Liver (tissue), 8 donors: ENCODE measurements at regions not wholly inside any gene's neighbourhood (a gene's known extent, or its start where the extent isn't known, plus 50 kb on each side); places are given as distances from the start of the nearest gene placed in this dataset.

Experiments used
- DNase-seq: peaks from one replicate; pipeline ENCODE4 v3.0.0-alpha.2; 2017; ENCODE audit warnings: low spot score
- H3K27ac ChIP-seq, 2 donors: one replicate each; pipeline ENCODE4 v1.7.0; 2013; ENCODE audit warnings: inconsistent platforms in 2 of 2, low read length in 2 of 2, control low read depth in 1 of 2, low read depth in 1 of 2, mild to moderate bottlenecking in 1 of 2
- H3K27me3 ChIP-seq, 4 donors: one replicate each; pipeline versions ENCODE4 v1.6.1 to v1.7.0; 2013; ENCODE audit warnings: low read length in 3 of 4, inconsistent platforms in 1 of 4, mild to moderate bottlenecking in 1 of 4, moderate library complexity in 1 of 4; ENCODE audit not compliant: control insufficient read depth in 4 of 4, insufficient read depth in 4 of 4
- H3K36me3 ChIP-seq, 4 donors: one replicate each; pipeline versions ENCODE4 v1.6.1 to v1.7.0; 2013; ENCODE audit warnings: low read length in 3 of 4, mild to moderate bottlenecking in 3 of 4, low read depth in 1 of 4, moderate library complexity in 1 of 4; ENCODE audit not compliant: control insufficient read depth in 4 of 4, insufficient read depth in 3 of 4
- H3K4me1 ChIP-seq, 4 donors: one replicate each; pipeline versions ENCODE4 v1.6.1 to v1.7.0; 2013; ENCODE audit warnings: low read length in 3 of 4, mild to moderate bottlenecking in 3 of 4, moderate library complexity in 1 of 4; ENCODE audit not compliant: control insufficient read depth in 4 of 4, insufficient read depth in 4 of 4
- H3K4me3 ChIP-seq, 3 donors: one replicate each; pipeline versions ENCODE4 v1.6.1 to v1.7.0; 2013; ENCODE audit warnings: low read length in 3 of 3, control low read depth in 1 of 3, low read depth in 1 of 3, mild to moderate bottlenecking in 1 of 3
- H3K9ac ChIP-seq, 2 donors: one replicate each; pipeline ENCODE4 v1.7.0; 2013; ENCODE audit warnings: low read length in 2 of 2, mild to moderate bottlenecking in 2 of 2, moderate library complexity in 2 of 2, control low read depth in 1 of 2, low read depth in 1 of 2
- H3K9me3 ChIP-seq, 4 donors: one replicate each; pipeline versions ENCODE4 v1.6.1 to v1.7.0; 2013; ENCODE audit warnings: low read length in 3 of 4; ENCODE audit not compliant: control insufficient read depth in 4 of 4
- EGR1 ChIP-seq, 2 donors: IDR thresholded peaks; 2 replicates each; pipeline ENCODE4 v1.6.1; 2016 to 2018; ENCODE audit warnings: antibody characterized with exemption in 2 of 2, low read depth in 2 of 2
- FOXA1 ChIP-seq: IDR thresholded peaks from 2 replicates; pipeline ENCODE4 v1.6.1; 2016; ENCODE audit warnings: antibody characterized with exemption
- FOXA2 ChIP-seq: IDR thresholded peaks from 2 replicates; pipeline ENCODE4 v1.6.1; 2016; ENCODE audit warnings: antibody characterized with exemption
- GABPA ChIP-seq, 2 donors: IDR thresholded peaks in 1 of 2; conservative IDR thresholded peaks in 1 of 2; 2 replicates each; pipeline ENCODE4 v1.6.1; 2016; ENCODE audit warnings: antibody characterized with exemption in 2 of 2, mild to moderate bottlenecking in 1 of 2, moderate library complexity in 1 of 2
- HNF4A ChIP-seq, 2 donors: conservative IDR thresholded peaks; 2 replicates each; pipeline ENCODE4 v1.6.1; 2016; ENCODE audit warnings: antibody characterized with exemption in 2 of 2, mild to moderate bottlenecking in 2 of 2
- JUND ChIP-seq, 2 donors: IDR thresholded peaks; 2 replicates each; pipeline ENCODE4 v1.6.1; 2016; ENCODE audit warnings: antibody characterized with exemption in 2 of 2
- NR2F2 ChIP-seq: IDR thresholded peaks from 2 replicates; pipeline ENCODE4 v1.6.1; 2016; ENCODE audit warnings: antibody characterized with exemption
- RAD21 ChIP-seq, 2 donors: IDR thresholded peaks; 2 replicates each; pipeline ENCODE4 v1.6.1; 2016; ENCODE audit warnings: antibody characterized with exemption in 2 of 2, mild to moderate bottlenecking in 2 of 2
- SP1 ChIP-seq: IDR thresholded peaks from 2 replicates; pipeline ENCODE4 v1.6.1; 2018; ENCODE audit warnings: antibody characterized with exemption, mild to moderate bottlenecking
- YY1 ChIP-seq: IDR thresholded peaks from 2 replicates; pipeline ENCODE4 v1.6.1; 2016; ENCODE audit warnings: antibody characterized with exemption, mild to moderate bottlenecking
- WGBS: extraction: QIAGEN DNeasy Blood & Tissue Kit; methylation state at CpG from one replicate; pipeline ENCODE4 v1.1.7; 2013; 5-methylcytosine and 5-hydroxymethylcytosine counted together
- TF ChIP-seq, protein P1 (sequence below): IDR thresholded peaks from 2 replicates; pipeline ENCODE4 v1.6.1; 2016; ENCODE audit warnings: antibody characterized with exemption
- TF ChIP-seq, protein P2 (sequence below): fragments of 150-350 bp; IDR thresholded peaks from 2 replicates; pipeline ENCODE4 v1.5.1; 2017; ENCODE audit warnings: improper control_type of control experiment, low read depth, low read length; ENCODE audit not compliant: missing input control
- TF ChIP-seq, protein P3 (sequence below): IDR thresholded peaks from 2 replicates; pipeline ENCODE4 v1.6.1; 2016; ENCODE audit warnings: antibody characterized with exemption, mild to moderate bottlenecking
- donor health status: healthy.
- donor health status: healthy.
- donor health status: healthy.
- donor health status: healthy.
- donor health status: healthy.

GRCh38 chr5:38636626-38637025, 80.2 kb upstream of the LIFR start:
- H3K27ac ChIP-seq = no peak overlapping the region
- H3K9me3 ChIP-seq = peaks cover 11 to 24% (median 11%) of the 10 kb centered on the region in 4 donors
- 85% methylated on average over 4 of the region's 4 CpGs for WGBS
- no peaks in the 10 kb centered on the region for H3K36me3 ChIP-seq
- no peak overlapping the region for H3K9ac ChIP-seq
- H3K27me3 ChIP-seq = peaks cover 0 to 18% (median 4%) of the 10 kb centered on the region in 4 donors
- TF ChIP-seq JUND (IDR thresholded peaks at IDR 0.05) (no peak), HNF4A (conservative IDR thresholded peaks at IDR 0.05) (no peak)
- TF ChIP-seq, protein P1, sequence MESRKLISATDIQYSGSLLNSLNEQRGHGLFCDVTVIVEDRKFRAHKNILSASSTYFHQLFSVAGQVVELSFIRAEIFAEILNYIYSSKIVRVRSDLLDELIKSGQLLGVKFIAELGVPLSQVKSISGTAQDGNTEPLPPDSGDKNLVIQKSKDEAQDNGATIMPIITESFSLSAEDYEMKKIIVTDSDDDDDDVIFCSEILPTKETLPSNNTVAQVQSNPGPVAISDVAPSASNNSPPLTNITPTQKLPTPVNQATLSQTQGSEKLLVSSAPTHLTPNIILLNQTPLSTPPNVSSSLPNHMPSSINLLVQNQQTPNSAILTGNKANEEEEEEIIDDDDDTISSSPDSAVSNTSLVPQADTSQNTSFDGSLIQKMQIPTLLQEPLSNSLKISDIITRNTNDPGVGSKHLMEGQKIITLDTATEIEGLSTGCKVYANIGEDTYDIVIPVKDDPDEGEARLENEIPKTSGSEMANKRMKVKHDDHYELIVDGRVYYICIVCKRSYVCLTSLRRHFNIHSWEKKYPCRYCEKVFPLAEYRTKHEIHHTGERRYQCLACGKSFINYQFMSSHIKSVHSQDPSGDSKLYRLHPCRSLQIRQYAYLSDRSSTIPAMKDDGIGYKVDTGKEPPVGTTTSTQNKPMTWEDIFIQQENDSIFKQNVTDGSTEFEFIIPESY = no peak
- peaks cover 0 to 17% (median 13%) of the 10 kb centered on the region in 4 donors for H3K4me1 ChIP-seq
- H3K4me3 ChIP-seq = no peak overlapping the region
- DNase-seq = no peak

- Histone ChIP-seq H3K4me1 (peaks cover 0 to 17% (median 13%) of the 10 kb centered on the region in 4 donors), H3K4me3 (no peak overlapping the region), H3K27ac (no peak overlapping the region), H3K27me3 (peaks cover 0 to 19% (median 4%) of the 10 kb centered on the region in 4 donors), H3K9ac (no peak overlapping the region), H3K36me3 (no peaks in the 10 kb centered on the region), H3K9me3 (peaks cover 0 to 5% (median 0%) of the 10 kb centered on the region in 4 donors)
- no peak for DNase-seq
- no peak for TF ChIP-seq FOXA2
- TF ChIP-seq, protein P2, sequence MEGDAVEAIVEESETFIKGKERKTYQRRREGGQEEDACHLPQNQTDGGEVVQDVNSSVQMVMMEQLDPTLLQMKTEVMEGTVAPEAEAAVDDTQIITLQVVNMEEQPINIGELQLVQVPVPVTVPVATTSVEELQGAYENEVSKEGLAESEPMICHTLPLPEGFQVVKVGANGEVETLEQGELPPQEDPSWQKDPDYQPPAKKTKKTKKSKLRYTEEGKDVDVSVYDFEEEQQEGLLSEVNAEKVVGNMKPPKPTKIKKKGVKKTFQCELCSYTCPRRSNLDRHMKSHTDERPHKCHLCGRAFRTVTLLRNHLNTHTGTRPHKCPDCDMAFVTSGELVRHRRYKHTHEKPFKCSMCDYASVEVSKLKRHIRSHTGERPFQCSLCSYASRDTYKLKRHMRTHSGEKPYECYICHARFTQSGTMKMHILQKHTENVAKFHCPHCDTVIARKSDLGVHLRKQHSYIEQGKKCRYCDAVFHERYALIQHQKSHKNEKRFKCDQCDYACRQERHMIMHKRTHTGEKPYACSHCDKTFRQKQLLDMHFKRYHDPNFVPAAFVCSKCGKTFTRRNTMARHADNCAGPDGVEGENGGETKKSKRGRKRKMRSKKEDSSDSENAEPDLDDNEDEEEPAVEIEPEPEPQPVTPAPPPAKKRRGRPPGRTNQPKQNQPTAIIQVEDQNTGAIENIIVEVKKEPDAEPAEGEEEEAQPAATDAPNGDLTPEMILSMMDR = no peak
- no peak for TF ChIP-seq GABPA (IDR thresholded peaks at IDR 0.05 in 1 of 2, conservative IDR thresholded peaks at IDR 0.05 in 1 of 2)
- TF ChIP-seq, protein P1 = no peak
- TF ChIP-seq FOXA1 = no peak
- no peak for TF ChIP-seq RAD21 (IDR thresholded peaks at IDR 0.05)
- 94% methylated on average over 5 of the region's 5 CpGs for WGBS
These were observed 82.2 kb upstream of the LIFR start for GRCh38 chr5:38638656-38639055.

DNA sequence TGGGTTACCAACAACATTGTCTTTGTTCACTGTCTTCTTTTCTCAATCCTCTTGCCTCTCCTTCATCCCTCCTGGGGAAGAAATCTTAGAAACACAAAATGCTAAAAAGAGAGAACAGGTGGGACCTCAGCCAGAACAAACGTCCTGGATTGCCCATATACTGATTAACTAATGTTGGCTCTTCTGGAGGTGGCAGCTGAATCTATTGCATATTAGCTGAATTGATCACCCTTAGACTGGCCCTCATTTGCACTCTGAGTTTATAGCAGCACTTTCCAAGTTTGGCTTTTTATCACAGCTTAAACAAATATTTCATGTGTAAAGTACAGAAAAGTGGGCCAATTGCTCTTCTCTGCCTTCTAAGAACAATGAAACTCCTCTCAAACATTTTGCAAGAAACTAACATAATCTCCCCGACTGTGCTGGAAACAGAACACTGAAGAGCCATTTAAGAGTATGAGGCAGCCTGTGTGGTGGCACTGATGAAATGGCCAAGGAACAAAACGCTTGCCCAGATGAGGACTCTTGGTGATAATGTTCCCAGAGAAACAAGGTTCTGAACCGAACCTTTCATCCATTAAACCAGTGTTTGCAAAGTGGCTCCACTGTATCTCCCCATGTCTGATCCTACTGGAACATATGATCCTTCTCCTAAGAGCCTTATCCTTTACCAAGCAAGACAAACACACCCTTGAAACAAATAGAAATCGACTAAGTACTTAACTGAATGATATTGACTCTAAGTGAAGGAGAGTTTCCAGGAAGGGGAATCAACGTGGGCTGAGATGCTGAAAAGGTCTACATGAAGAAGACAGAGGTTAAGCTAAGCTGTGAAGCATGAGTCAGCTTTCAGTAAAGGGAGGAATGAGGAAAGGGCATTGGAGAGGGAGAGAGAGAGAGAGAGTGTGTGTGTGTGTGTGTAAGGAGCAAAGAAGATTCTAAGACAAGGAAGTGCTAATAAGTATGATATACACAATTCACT, 83.2 kb upstream of the LIFR start:
- Histone ChIP-seq H3K9ac (no peak overlapping the region), H3K9me3 (peaks cover 0 to 8% (median 0%) of the 10 kb centered on the region in 4 donors), H3K36me3 (no peaks in the 10 kb centered on the region), H3K4me3 (no peak overlapping the region), H3K4me1 (peaks cover 0 to 17% (median 13%) of the 10 kb centered on the region in 4 donors), H3K27ac (no peak overlapping the region), H3K27me3 (peaks cover 0 to 22% (median 3%) of the 10 kb centered on the region in 4 donors)
- 20% methylated on average over 6 of the region's 6 CpGs for WGBS
- DNase-seq = no peak
- TF ChIP-seq, protein P3, sequence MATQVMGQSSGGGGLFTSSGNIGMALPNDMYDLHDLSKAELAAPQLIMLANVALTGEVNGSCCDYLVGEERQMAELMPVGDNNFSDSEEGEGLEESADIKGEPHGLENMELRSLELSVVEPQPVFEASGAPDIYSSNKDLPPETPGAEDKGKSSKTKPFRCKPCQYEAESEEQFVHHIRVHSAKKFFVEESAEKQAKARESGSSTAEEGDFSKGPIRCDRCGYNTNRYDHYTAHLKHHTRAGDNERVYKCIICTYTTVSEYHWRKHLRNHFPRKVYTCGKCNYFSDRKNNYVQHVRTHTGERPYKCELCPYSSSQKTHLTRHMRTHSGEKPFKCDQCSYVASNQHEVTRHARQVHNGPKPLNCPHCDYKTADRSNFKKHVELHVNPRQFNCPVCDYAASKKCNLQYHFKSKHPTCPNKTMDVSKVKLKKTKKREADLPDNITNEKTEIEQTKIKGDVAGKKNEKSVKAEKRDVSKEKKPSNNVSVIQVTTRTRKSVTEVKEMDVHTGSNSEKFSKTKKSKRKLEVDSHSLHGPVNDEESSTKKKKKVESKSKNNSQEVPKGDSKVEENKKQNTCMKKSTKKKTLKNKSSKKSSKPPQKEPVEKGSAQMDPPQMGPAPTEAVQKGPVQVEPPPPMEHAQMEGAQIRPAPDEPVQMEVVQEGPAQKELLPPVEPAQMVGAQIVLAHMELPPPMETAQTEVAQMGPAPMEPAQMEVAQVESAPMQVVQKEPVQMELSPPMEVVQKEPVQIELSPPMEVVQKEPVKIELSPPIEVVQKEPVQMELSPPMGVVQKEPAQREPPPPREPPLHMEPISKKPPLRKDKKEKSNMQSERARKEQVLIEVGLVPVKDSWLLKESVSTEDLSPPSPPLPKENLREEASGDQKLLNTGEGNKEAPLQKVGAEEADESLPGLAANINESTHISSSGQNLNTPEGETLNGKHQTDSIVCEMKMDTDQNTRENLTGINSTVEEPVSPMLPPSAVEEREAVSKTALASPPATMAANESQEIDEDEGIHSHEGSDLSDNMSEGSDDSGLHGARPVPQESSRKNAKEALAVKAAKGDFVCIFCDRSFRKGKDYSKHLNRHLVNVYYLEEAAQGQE = no peak
- TF ChIP-seq GABPA (IDR thresholded peaks at IDR 0.05 in 1 of 2, conservative IDR thresholded peaks at IDR 0.05 in 1 of 2) (no peak), NR2F2 (no peak), YY1 (peak; percentile 25), RAD21 (IDR thresholded peaks at IDR 0.05) (peak in 1 of 2 donors; percentile 7), SP1 (peak; percentile 29), HNF4A (conservative IDR thresholded peaks at IDR 0.05) (peak; percentile 59 to 72), EGR1 (IDR thresholded peaks at IDR 0.05; ENCODE audit: low read depth in 2 of 2) (no peak), FOXA1 (no peak)
- TF ChIP-seq, protein P1 = no peak
